ENCODE measurements at regions not wholly inside any gene's neighbourhood (a gene's known extent, or its start where the extent isn't known, plus 50 kb on each side); places are given as distances from the start of the nearest gene placed in this dataset.

GRCh38 chr2:74759986-74760385 lies 73.9 kb upstream of the HK2 start:
- no peaks in the 10 kb centered on the region for H3K4me1 ChIP-seq (ENCODE audit: control insufficient read depth, insufficient read depth, low read length)
- POLR2A ChIA-PET: no interaction called here
- no peaks in the 10 kb centered on the region for H3K36me3 ChIP-seq (ENCODE audit: control insufficient read depth in 2 of 2, insufficient read depth in 1 of 2, low read length in 2 of 2)
- no peak overlapping the region for H3K4me3 ChIP-seq (ENCODE audit: low read depth, low read length)
- CTCF ChIA-PET: interaction anchor here (0.6 kb wide), 1 partner anchor 482 kb away, joined by 3 read pairs; no protein-coding TSS in a partner anchor
- TF ChIP-seq ZNF184 (tag by site-specific recombination; IDR thresholded peaks at IDR 0.05): no peak
- no peak for TF ChIP-seq WT1 (tag by site-specific recombination; IDR thresholded peaks at IDR 0.05)
- no peak for TF ChIP-seq ZNF423 (tag by site-specific recombination; IDR thresholded peaks at IDR 0.05)
- TF ChIP-seq ZBTB21 (tag by site-specific recombination; IDR thresholded peaks at IDR 0.05): no peak
- TF ChIP-seq PRDM4 (tag by site-specific recombination; IDR thresholded peaks at IDR 0.05): no peak
- no peak for TF ChIP-seq HOXC10 (CRISPR knock-in tag; IDR thresholded peaks at IDR 0.05)
- no peak for TF ChIP-seq KLF9 (tag by site-specific recombination; IDR thresholded peaks at IDR 0.05; ENCODE audit: low read depth)
- TF ChIP-seq OVOL3 (tag by site-specific recombination; IDR thresholded peaks at IDR 0.05): no peak
- no peak for TF ChIP-seq HOXD13 (CRISPR knock-in tag; IDR thresholded peaks at IDR 0.05; ENCODE audit: borderline replicate concordance)
- no peak for TF ChIP-seq ZSCAN30 (tag by site-specific recombination; IDR thresholded peaks at IDR 0.05)
- TF ChIP-seq GLIS2 (tag by site-specific recombination; IDR thresholded peaks at IDR 0.05): no peak
- no peak for TF ChIP-seq SCRT2 (tag by site-specific recombination; IDR thresholded peaks at IDR 0.05)
- no peak for TF ChIP-seq ZNF112 (tag by site-specific recombination; IDR thresholded peaks at IDR 0.05)
- TF ChIP-seq ZNF580 (tag by site-specific recombination; IDR thresholded peaks at IDR 0.05): no peak
- TF ChIP-seq ZNF707 (tag by site-specific recombination; IDR thresholded peaks at IDR 0.05): no peak
- no peak for TF ChIP-seq SP3 (tag by site-specific recombination; IDR thresholded peaks at IDR 0.05)
- no peak overlapping the region for H3K27ac ChIP-seq (ENCODE audit: extremely low read depth, low read depth, low read length)
- no peaks in the 10 kb centered on the region for H3K9me3 ChIP-seq (ENCODE audit: control insufficient read depth, insufficient read depth, low read depth, low read length)

- Histone ChIP-seq H3K27ac (ENCODE audit: extremely low read depth, low read depth, low read length) (no peak overlapping the region), H3K9me3 (ENCODE audit: control insufficient read depth, insufficient read depth, low read depth, low read length) (no peaks in the 10 kb centered on the region), H3K4me1 (ENCODE audit: control insufficient read depth, insufficient read depth, low read length) (no peaks in the 10 kb centered on the region), H3K4me3 (ENCODE audit: low read depth, low read length) (no peak overlapping the region), H3K36me3 (ENCODE audit: control insufficient read depth in 2 of 2, insufficient read depth in 1 of 2, low read length in 2 of 2) (no peaks in the 10 kb centered on the region)
- ChIA-PET CTCF (interaction anchor here (0.6 kb wide), 1 partner anchor 46 kb away, joined by 3 read pairs; no protein-coding TSS in a partner anchor), POLR2A (no interaction called here)
- TF ChIP-seq ZFP3 (tag by site-specific recombination; IDR thresholded peaks at IDR 0.05; ENCODE audit: low read depth) (no peak), RBAK (tag by site-specific recombination; IDR thresholded peaks at IDR 0.05) (no peak), ZXDB (tag by site-specific recombination; IDR thresholded peaks at IDR 0.05) (no peak), ZNF354C (tag by site-specific recombination; IDR thresholded peaks at IDR 0.05; ENCODE audit: borderline replicate concordance, low read depth) (no peak), PRDM4 (tag by site-specific recombination; IDR thresholded peaks at IDR 0.05) (no peak), KLF8 (tag by site-specific recombination; IDR thresholded peaks at IDR 0.05) (no peak)
Observed at GRCh38 chr2:74760875-74761630, 72.9 kb upstream of the HK2 start.

Data from HEK293 (cell line).